HL-60/S4 (cell line): ENCODE measurements at regions not wholly inside any gene's neighbourhood (a gene's known extent, or its start where the extent isn't known, plus 50 kb on each side); places are given as distances from the start of the nearest gene placed in this dataset.
"Not testable (repeated sequence)": the region's sequence is repeated elsewhere in the genome, so short reads cannot be mapped to it uniquely, and the experiment has no call there.

Experiments
- in situ Hi-C: fragments of 300-500 bp; cut with MboI; formaldehyde crosslinking; loops from 2 replicates; pipeline ENCODE4 v1.14.3; 2022; ENCODE audit warnings: low sequenced_read_pairs

DNA sequence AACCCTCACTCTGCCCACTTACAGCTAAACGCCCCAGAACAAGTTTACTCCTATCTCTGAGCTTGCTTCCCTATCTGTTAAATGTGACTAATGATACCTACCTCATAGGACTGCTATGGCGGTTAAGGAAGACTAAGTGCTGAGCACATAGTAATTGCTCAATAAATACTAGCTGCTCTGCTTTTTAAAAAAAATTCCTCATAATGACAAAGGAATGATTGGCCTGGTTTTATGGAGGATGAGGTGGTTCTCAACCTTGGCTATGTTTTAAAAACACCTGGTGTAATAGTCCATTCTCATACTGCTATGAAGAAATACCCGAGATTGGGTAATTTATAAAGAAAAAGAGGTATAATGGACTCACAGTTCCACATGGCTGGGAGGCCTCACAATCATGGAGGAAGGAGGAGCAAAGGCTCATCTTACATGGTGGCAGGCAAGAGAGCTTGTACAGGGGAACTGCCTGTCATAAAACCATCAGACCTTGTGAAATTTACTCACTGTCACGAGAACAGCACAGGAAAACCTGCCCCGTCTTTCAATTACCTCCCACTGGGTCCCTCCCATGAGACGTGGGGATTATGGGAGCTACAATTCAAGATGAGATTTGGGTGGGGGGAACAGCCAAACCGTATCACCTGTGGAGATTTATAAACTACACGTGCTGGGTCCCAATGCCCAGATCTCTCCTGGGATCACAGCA, 127.2 kb upstream of the SYT13 start:
- in situ Hi-C loops: no loop called here

GRCh38 chr11:45412521-45412920, 126.4 kb upstream of the SYT13 start:
- in situ Hi-C loops: no loop called here

DNA sequence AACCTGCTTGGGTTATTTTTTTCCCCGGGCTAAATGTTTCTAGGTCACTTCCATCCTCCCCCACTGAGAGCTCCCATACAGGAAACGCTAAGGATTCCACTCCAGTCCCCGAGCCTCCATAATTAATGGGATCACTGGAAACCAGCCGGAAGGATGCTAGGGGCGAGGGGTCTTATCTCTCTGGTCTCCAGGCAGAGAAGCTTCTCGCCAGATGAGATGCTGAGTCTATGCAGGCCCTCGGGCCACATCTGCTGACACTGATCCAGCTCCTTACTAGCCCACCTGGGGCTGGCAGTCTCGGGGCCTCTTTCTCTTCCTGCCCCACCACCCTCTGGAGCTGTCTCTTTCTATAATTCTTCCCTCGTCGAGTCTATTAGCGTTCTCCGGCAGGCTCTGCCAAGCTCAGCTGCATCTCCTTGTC, 125.9 kb upstream of the SYT13 start:
- in situ Hi-C loops: no loop called here

- in situ Hi-C loops: no loop called here
Observed at GRCh38 chr11:45411228-45411946, 125.2 kb upstream of the SYT13 start.

DNA sequence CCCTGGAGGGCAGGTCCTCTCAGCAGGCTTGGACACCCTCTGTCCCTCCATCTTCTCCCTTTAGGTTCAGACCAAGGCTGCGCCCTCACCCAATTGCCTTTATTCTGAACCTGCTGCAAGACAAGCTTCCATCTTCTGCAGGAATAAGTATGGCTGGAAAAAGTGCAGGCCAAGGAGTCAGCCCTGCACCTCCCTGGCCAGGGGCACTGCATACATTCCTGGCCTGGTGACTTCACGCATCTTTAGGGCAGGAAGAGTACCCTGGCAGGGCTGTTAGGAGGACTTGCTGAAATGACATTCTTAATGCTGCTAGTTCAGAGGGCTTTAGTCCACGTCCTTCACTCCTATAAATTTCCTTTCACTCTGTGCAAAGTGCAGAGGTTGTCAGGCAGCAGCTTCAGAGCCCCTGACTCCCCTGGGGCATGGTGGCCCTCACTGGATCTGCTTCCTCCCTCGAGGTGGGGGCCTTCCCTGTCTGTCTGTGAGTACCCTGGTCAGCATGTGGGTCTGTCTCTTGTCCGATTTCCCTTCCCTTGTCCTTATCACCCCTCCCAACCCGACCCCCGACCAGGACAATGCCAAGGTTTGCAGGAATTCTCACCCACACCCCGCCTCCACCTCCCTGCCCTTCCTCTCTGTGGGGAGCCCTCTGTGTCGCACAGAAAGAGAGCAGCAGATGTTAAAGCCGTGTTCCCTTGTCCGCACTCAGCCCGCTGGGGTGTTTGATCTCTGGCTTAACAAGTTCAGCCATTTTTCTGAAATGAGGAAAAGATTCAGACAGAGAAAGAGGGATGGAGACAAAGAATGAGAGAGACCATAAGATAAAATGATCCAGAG, 124.5 kb upstream of the SYT13 start:
- in situ Hi-C loops: no loop called here

- in situ Hi-C loops: no loop called here
Observed at GRCh38 chr11:45409587-45409986, 123.4 kb upstream of the SYT13 start.

DNA sequence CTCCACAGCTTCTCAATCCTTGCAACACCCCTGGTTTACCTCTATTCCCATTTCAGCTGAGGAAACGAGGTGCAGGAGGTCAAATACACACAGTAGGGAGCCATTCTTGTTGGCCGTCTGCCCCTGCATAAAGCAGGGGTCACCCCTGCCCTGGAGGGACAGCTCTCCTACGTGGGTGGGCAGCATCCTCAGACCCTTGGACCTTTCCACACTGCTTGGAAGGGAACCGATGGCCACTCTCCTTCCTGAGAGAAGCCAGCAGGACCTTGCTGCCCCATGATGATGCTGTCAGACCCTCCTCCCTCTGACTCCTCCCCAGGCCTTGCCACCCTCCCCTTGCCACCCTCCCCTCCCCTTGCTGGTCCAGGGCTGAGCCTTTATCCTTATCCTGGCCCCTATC, 121.1 kb upstream of the SYT13 start:
- in situ Hi-C loops: no loop called here

DNA sequence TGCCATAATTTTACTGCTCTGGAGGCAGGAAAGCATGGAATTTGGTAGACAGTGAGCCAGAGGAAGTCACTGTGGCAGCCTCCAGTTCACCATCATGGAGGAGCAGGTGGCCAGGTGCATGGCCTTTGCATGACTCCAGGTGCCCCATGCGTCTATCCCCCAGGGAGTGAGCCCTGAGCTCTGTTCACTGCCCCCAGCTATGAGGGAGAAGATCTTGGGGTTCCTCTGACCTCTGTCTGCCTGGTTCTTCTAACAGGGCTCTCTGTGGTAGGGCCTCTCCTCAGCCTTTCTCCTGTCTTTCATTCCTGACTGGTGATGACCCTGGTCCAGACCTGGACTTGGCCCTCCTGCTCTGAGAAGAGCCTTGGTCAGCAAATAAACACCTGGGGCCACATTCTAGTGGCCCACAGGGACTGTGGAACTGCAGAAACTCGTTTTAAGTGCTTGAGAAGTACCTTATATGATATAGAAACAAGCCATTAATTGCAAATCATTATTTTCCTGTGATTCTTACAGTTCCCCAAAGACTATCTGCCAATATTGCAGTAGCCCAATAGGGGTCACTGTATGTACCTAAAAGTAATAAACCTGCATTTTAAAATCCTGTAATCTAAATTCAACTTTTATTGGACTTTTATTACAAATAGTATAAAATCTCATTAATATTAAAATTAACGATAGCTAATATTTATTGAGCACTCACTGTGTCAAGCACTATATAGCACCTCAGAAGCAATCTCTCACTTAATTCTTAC, 120.0 kb upstream of the SYT13 start:
- in situ Hi-C loops: no loop called here

GRCh38 chr11:45403521-45403920, 117.4 kb upstream of the SYT13 start:
- in situ Hi-C loops: not testable (repeated sequence)

GRCh38 chr11:45402049-45402630, 116.0 kb upstream of the SYT13 start:
- in situ Hi-C loops: no loop called here

DNA sequence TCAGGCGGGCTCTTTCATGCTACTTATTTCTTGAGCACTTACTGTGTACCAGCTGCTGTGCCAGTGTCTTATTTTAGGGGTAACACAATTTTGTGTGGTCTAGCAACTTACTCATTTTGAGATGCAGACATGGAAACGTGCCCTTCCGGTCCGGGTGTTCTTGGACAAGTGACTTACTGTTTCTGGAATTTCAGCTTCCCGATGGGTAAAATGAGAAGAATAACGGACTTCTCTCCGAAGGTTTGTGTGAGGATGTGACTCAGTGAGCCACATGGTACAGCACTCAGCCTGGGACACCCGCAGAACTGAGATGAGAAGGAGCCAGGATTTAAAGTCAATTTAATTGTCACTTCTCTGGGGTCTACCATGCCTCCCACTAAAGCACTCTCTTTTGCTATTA, 114.5 kb upstream of the SYT13 start:
- in situ Hi-C loops: no loop called here

DNA sequence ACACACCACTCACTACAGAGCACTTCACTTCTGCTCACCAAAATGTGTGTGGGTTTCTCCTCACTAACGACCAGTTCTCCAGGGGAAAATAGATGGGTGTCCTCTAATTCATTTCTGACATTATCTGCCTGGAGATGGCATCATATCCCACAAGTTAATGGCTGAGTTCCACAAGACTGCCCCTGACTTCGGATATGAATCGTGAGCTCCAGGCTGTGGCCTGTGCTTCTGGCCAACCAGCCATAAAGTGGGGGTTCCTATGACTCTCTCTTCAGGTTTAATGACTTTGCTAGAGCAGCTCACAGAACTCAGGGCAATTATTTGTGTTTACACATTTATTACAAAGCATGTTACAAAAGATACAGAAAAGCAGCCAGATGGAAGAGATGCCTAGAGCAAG, 113.0 kb upstream of the SYT13 start:
- in situ Hi-C loops: no loop called here

DNA sequence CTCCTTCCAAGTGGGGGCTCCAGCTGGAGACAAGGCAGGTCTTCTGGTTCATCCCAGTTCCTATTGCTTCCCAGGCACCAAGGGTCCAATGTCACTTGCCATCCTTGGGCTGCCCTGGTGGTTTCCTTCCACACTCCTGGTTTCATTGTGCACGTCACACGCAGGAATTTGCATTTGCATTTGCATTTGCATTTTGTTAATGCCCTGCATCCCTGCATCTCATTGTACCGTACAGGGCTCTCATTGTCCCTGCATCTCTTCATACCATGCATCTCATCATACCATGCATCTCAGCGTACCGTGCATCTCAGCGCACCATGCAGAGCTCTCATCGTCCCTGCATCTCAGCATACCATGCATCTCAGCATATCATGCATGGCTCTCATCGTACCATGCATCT, 112.2 kb upstream of the SYT13 start:
- in situ Hi-C loops: no loop called here

- in situ Hi-C loops: no loop called here
Observed at GRCh38 chr11:45396394-45396793, 110.3 kb upstream of the SYT13 start.

DNA sequence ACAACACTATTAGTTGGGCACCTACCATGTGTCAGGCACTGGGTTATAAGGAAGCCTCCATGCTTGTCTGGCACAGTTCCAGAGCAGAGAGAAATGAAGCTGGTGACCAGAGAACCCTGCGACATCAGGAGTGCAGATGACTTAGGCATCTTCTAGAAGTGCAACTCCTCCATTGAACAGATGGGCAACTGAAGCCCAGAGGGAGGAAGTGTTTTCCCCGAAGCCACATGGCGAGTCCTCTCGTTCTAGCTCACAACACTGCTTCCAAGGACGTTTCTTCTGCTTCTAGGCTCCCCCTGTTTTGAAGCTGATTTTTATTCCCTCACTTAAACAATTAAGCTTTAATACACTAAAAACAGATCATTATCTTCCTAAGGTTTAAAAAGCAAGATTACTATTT, 109.8 kb upstream of the SYT13 start:
- in situ Hi-C loops: no loop called here

GRCh38 chr11:45395421-45395820, 109.3 kb upstream of the SYT13 start:
- in situ Hi-C loops: no loop called here

DNA sequence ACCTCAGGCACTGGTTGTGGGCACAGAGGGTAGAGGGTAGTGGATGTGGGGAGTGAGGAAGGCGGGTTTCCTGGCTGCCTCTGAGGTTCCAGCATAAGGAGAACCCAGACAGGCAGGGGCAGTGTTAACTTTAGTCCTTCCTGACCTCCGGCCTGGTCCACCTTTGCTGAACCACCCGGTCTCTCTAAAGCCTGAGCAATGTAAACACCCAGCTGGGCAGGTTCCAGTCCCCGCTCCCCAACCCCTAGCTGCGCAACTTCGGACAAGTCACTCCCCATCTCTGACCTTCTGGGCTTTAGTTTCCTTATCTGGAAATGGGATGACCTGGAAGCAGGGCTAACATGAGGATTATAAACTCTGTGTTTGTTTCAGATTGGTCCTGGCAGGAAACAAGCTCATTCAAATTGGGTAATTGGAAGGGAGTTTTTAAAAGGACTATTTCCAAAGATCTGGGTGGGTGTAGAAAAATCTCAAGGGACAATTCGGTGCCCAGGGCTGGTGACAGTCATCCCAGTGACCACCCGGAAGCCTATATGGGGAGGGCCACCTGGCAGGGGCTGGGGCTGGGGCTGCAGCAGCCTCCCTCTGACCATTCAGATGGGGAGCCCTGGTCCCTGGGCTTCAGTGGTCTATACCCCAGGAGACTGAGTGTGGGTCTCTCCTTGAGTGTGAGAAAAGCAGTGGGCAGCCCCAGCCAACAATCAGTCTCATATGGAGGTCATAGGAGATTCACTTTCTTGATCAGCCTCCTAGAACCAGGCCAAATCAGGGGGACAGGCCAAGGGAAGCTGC, 108.3 kb upstream of the SYT13 start:
- in situ Hi-C loops: no loop called here

DNA sequence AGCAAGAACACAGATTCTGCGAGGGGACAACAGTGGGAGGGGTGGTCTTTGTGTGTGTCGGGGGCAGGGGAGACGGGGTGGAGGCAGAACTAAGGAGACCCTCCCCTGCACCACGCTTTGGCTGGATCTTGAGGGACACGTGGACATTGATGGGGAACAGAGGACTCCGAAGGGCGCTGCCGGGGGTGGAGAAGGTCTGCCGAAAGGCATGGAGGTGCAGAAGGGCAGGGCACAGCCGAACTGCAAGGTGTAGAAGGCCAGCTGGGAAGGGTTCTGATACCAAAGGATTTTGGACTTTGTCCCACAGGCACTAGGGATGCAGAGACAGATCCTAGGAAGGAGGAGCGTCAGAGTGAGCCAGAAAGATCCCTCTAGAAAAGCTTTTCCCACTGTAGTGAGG, 107.7 kb upstream of the SYT13 start:
- in situ Hi-C loops: no loop called here

DNA sequence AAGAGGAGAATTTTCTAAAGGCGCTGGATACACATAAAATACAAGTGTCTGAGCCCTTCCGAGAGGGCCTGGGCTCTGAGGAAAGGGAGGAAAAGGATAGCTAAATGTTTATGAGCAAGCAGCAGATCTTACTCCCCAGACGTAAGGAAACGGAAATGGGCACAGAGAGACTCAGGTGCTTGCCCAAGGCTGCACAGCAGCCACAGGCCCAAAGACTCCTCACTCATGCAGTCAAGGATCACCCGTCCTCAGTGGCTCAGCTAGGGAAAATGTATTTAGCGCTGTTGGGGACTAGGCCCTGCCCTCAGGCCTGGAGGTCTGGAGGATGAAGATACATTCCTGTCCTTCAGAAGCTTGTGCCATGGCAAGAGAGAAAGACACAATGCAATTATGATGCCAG, 107.2 kb upstream of the SYT13 start:
- in situ Hi-C loops: no loop called here

DNA sequence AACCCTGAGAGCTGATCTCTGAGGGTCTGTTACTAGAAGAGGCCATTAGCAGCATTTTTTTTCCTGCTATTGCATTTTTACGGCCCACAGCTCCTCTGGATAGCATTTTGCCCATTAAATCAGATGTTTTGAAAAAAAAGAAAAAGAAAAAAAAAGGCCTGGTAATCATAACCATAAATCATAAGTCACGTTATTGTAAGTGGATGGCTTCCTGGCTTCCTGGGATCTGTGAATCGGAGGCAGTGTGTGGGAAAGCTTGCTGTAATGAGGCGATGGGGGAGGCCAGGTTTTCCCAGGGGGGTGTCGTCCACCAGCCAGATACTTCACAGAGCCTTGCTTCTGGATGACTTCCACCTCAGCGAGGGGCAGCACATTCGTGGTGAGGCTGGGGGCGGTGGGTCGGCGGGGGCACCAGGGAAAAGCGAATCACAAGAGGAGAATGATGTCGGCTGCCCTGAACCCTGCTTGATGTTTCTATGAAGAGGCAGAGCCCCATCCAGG, 106.5 kb upstream of the SYT13 start:
- in situ Hi-C loops: no loop called here
